Spleen (tissue), 7 donors: ENCODE measurements at regions not wholly inside any gene's neighbourhood (a gene's known extent, or its start where the extent isn't known, plus 50 kb on each side); places are given as distances from the start of the nearest gene placed in this dataset.

Experiments used
- CTCF ChIP-seq, 11 experiments: fragments of 200-600 bp in 7 of 11; fragments of 450-650 bp in 4 of 11; sonication (generic) in 4 of 11; IDR thresholded peaks in 8 of 11; conservative IDR thresholded peaks in 3 of 11; 1 replicate in 7 of 11; 2 replicates in 4 of 11; pipeline versions ENCODE4 v1.4.0 to v1.8.0; 2016 to 2021; ENCODE audit warnings: antibody characterized with exemption in 11 of 11, inconsistent platforms in 4 of 11, mild to moderate bottlenecking in 1 of 11
- POLR2A ChIP-seq, 3 donors: fragments of 450-650 bp; IDR thresholded peaks; one replicate each; pipeline ENCODE4 v1.5.1; 2017; ENCODE audit warnings: antibody characterized with exemption in 3 of 3, mild to moderate bottlenecking in 1 of 3
- POLR2AphosphoS5 ChIP-seq, 3 donors: sonication (generic); formaldehyde crosslinking; IDR thresholded peaks; one replicate each; pipeline ENCODE4 v1.5.1; 2017; ENCODE audit warnings: antibody characterized with exemption in 3 of 3
- donor health status: DM: no; HTN: no; CAD: no; lungs with moderate emphysema.
- donor health status: DM: no; HTN: no; CAD: no.
- donor health status: DM: no; HTN: no; CAD: no.

- TF ChIP-seq POLR2AphosphoS5 (IDR thresholded peaks at IDR 0.05) (no peak), CTCF (IDR thresholded peaks at IDR 0.05 in 8 of 11, conservative IDR thresholded peaks at IDR 0.05 in 3 of 11) (no peak), POLR2A (IDR thresholded peaks at IDR 0.05) (no peak)
Observed at GRCh38 chr2:228401065-228401912, 219.8 kb upstream of the SPHKAP start.
